KMS-11 (cell line): ENCODE measurements at regions not wholly inside any gene's neighbourhood (a gene's known extent, or its start where the extent isn't known, plus 50 kb on each side); places are given as distances from the start of the nearest gene placed in this dataset.

Experiments
- H2AFZ ChIP-seq: fragments of 200-600 bp; sonication (generic); 2 replicates; pipeline ENCODE4 v1.6.1; 2016; ENCODE audit warnings: antibody characterized with exemption, mixed run types, low read depth
- H3K27ac ChIP-seq: fragments of 200-600 bp; sonication (generic); 2 replicates; pipeline ENCODE4 v1.6.1; 2016; ENCODE audit warnings: mild to moderate bottlenecking, mixed run types
- H3K27me3 ChIP-seq: fragments of 200-600 bp; sonication (generic); 2 replicates; pipeline ENCODE4 v1.6.1; 2017; ENCODE audit warnings: mild to moderate bottlenecking, low read depth, mixed run types, moderate library complexity; ENCODE audit not compliant: insufficient read depth
- H3K36me3 ChIP-seq: fragments of 200-600 bp; sonication (generic); 2 replicates; pipeline ENCODE4 v1.6.1; 2017; ENCODE audit warnings: mild to moderate bottlenecking, mixed run types; ENCODE audit not compliant: insufficient read depth
- H3K4me1 ChIP-seq: fragments of 200-600 bp; sonication (generic); 2 replicates; pipeline ENCODE4 v1.6.1; 2016; ENCODE audit warnings: mild to moderate bottlenecking, low read depth, mixed run types; ENCODE audit not compliant: poor library complexity, severe bottlenecking
- H3K4me2 ChIP-seq: fragments of 200-600 bp; sonication (generic); 2 replicates; pipeline ENCODE4 v1.7.0; 2016; ENCODE audit warnings: mild to moderate bottlenecking, mixed run types
- H3K4me3 ChIP-seq: fragments of 200-600 bp; sonication (generic); IDR thresholded peaks from 2 replicates; pipeline ENCODE4 v1.6.1; 2017; ENCODE audit warnings: low read depth, low read length, mixed read lengths; ENCODE audit not compliant: insufficient read depth
- H3K79me2 ChIP-seq: fragments of 200-600 bp; sonication (generic); 2 replicates; pipeline ENCODE4 v1.6.1; 2016; ENCODE audit warnings: low read depth, mixed run types; ENCODE audit not compliant: insufficient read depth
- H3K9ac ChIP-seq: fragments of 200-600 bp; sonication (generic); 2 replicates; pipeline ENCODE4 v1.6.1; 2016; ENCODE audit warnings: mild to moderate bottlenecking, mixed run types
- H4K20me1 ChIP-seq: fragments of 200-600 bp; sonication (generic); 2 replicates; pipeline ENCODE4 v1.6.1; 2016; ENCODE audit warnings: mild to moderate bottlenecking, mixed run types; ENCODE audit not compliant: insufficient read depth
- TF ChIP-seq, protein P1 (sequence below): fragments of 200-600 bp; sonication (generic); conservative IDR thresholded peaks from 2 replicates; pipeline ENCODE4 v1.6.1; 2017; ENCODE audit warnings: low read depth, mild to moderate bottlenecking, antibody characterized with exemption, low read length, moderate library complexity, mixed read lengths

DNA sequence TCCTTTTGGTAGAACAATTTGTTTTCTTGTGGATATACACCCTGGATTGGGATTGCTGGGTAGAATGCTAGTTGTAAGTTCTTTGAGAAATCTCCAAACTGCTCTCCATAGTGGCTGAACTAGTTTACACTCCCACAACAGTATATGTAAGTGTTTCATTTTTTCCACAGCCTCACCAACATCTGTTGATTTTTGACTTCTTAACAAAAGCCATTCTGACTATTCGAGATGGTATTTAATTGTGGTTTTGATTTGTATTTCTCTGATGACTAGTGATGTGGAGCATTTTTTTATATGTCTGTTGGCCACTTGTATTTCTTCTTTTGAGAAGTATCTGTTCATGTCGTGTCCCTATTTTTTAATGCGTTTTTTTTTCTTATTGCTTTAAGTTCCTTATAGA is 444.1 kb downstream of the CBLN4 start:
- H3K27me3 ChIP-seq: no peaks in the 10 kb centered on the region
- TF ChIP-seq, protein P1, sequence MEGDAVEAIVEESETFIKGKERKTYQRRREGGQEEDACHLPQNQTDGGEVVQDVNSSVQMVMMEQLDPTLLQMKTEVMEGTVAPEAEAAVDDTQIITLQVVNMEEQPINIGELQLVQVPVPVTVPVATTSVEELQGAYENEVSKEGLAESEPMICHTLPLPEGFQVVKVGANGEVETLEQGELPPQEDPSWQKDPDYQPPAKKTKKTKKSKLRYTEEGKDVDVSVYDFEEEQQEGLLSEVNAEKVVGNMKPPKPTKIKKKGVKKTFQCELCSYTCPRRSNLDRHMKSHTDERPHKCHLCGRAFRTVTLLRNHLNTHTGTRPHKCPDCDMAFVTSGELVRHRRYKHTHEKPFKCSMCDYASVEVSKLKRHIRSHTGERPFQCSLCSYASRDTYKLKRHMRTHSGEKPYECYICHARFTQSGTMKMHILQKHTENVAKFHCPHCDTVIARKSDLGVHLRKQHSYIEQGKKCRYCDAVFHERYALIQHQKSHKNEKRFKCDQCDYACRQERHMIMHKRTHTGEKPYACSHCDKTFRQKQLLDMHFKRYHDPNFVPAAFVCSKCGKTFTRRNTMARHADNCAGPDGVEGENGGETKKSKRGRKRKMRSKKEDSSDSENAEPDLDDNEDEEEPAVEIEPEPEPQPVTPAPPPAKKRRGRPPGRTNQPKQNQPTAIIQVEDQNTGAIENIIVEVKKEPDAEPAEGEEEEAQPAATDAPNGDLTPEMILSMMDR: no peak
- H3K27ac ChIP-seq: no peak overlapping the region
- no peaks in the 10 kb centered on the region for H4K20me1 ChIP-seq
- H2AFZ ChIP-seq: no peak overlapping the region
- H3K9ac ChIP-seq: no peak overlapping the region
- H3K79me2 ChIP-seq: no peaks in the 10 kb centered on the region
- no peaks in the 10 kb centered on the region for H3K4me1 ChIP-seq
- H3K4me3 ChIP-seq: no peak overlapping the region
- H3K4me2 ChIP-seq: no peak overlapping the region
- H3K36me3 ChIP-seq: no peaks in the 10 kb centered on the region

DNA sequence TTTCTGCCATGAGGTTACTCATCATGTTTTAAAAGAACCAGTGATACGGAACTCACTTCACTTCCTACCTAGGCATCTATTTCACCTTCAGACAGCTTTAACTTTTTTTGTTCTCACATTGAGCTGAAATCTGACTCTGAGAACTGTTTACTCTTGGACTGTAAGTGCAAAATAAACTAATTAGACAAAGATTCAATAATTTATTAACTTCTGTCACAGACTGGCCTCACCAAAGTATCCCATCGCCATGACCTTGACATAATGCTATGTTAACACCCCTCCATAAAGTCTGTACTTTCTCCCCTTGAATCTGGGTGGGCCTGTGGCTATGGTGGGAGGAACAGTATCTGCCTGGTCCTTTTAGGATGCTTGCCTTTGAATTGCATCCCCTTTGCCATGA is 448.1 kb downstream of the CBLN4 start:
- no peaks in the 10 kb centered on the region for H3K4me1 ChIP-seq
- H3K4me3 ChIP-seq: no peak overlapping the region
- no peaks in the 10 kb centered on the region for H3K27me3 ChIP-seq
- H3K27ac ChIP-seq: no peak overlapping the region
- H2AFZ ChIP-seq: no peak overlapping the region
- no peak overlapping the region for H3K4me2 ChIP-seq
- no peaks in the 10 kb centered on the region for H4K20me1 ChIP-seq
- no peak overlapping the region for H3K9ac ChIP-seq
- no peaks in the 10 kb centered on the region for H3K79me2 ChIP-seq
- H3K36me3 ChIP-seq: no peaks in the 10 kb centered on the region
- TF ChIP-seq, protein P1: no peak

DNA sequence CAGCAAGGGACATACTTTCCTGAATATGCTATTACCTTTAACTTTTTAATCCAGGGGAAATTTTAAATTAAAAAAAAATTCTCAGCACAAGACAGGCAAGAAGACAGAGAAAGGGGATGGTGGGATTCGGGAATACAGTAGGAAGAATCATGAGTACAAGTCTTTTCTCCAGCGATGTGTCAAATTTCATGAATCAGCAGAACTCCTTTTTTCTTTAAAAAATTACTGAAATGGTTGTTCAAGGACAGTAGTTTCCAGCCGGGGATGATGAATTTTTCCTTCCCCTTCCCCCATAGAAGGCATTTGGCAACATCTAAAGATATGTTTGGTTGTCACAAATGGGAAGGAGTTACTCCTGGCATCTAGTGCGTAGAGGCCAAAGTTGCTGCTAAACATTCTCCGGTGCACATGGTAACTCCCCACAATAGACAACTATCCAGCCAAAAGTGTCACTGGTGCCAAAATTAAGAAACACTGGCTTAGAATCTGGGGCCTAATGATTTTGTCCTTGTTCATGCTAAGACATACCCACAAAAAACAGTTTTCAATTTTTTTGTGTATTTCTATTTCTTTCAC is 450.2 kb downstream of the CBLN4 start:
- Histone ChIP-seq H3K4me2 (no peak overlapping the region), H3K4me1 (no peaks in the 10 kb centered on the region), H3K27ac (no peak overlapping the region), H3K9ac (no peak overlapping the region), H3K27me3 (no peaks in the 10 kb centered on the region), H3K4me3 (no peak overlapping the region), H4K20me1 (no peaks in the 10 kb centered on the region), H3K79me2 (no peaks in the 10 kb centered on the region), H2AFZ (no peak overlapping the region), H3K36me3 (no peaks in the 10 kb centered on the region)
- TF ChIP-seq, protein P1: no peak

DNA sequence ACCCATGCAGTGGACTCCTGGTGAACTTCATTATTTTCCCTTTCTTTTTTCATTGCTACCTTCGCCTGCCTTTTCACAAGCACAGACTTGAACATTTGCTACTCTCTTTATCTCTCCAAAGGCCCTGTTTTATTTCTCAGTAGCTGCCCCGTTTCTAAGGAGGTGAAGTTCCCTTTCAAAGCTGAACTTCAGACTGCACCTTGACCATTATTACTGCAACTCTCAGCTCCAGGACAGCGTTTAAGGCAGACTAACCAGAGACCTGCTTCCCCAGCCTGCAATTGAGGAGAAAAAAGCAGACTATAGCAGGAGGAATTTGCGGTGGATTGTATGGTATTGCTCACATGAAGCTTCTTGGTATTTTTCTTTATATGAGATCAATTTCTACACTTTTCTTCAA is 460.7 kb downstream of the CBLN4 start:
- Histone ChIP-seq H3K4me3 (no peak overlapping the region), H3K79me2 (no peaks in the 10 kb centered on the region), H3K4me2 (no peak overlapping the region), H3K36me3 (no peaks in the 10 kb centered on the region), H3K27me3 (no peaks in the 10 kb centered on the region), H3K9ac (no peak overlapping the region), H2AFZ (no peak overlapping the region), H4K20me1 (no peaks in the 10 kb centered on the region), H3K4me1 (no peaks in the 10 kb centered on the region), H3K27ac (no peak overlapping the region)
- TF ChIP-seq, protein P1: no peak

DNA sequence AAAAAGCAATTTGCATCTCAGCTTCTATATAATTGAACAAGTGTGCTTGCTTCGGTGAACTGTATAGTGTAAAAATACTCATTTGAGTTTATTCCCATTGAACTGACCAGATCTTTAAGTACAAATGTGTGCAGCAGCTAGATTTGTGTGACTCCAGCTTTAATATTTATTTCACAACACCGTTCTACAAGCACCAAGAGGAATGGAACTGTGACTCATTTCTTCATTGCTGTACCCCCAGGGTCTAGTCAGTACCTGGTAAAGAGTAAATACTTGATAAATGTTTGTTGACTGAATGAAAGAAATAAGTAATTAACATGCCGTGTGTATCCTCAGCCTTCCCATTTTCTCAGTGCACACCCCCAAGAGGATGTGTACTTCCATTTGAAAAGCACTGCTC is 464.8 kb downstream of the CBLN4 start:
- H3K79me2 ChIP-seq: no peaks in the 10 kb centered on the region
- no peaks in the 10 kb centered on the region for H3K4me1 ChIP-seq
- no peak overlapping the region for H3K4me2 ChIP-seq
- H3K36me3 ChIP-seq: no peaks in the 10 kb centered on the region
- no peak overlapping the region for H3K9ac ChIP-seq
- H2AFZ ChIP-seq: no peak overlapping the region
- H3K27me3 ChIP-seq: no peaks in the 10 kb centered on the region
- no peak overlapping the region for H3K4me3 ChIP-seq
- no peaks in the 10 kb centered on the region for H4K20me1 ChIP-seq
- TF ChIP-seq, protein P1: no peak
- no peak overlapping the region for H3K27ac ChIP-seq
